ENCODE measurements at regions not wholly inside any gene's neighbourhood (a gene's known extent, or its start where the extent isn't known, plus 50 kb on each side); places are given as distances from the start of the nearest gene placed in this dataset.

- Histone ChIP-seq H3K4me1 (ENCODE audit: control insufficient read depth, insufficient read depth, low read length) (no peaks in the 10 kb centered on the region), H3K27me3 (ENCODE audit: control insufficient read depth, insufficient read depth, low read length) (no peaks in the 10 kb centered on the region), H4K5ac (ENCODE audit: low read depth, low read length) (no peak overlapping the region), H2AK5ac (ENCODE audit: low read depth, low read length) (no peak overlapping the region), H2AK9ac (replicated peaks; ENCODE audit: low read depth, low read length, poor library complexity) (no peak overlapping the region), H3K9me3 (ENCODE audit: control insufficient read depth, insufficient read depth, low read length) (0 out of 2 replicates have a peak, but pooled peaks cover 4% of the 10 kb centered on the region), H3K4me2 (ENCODE audit: low read depth, low read length) (no peak overlapping the region), H3K79me1 (ENCODE audit: low read depth in 1 of 2, low read length in 2 of 2) (no peaks in the 10 kb centered on the region), H2BK5ac (ENCODE audit: low read depth, low read length, poor library complexity, severe bottlenecking) (no peak overlapping the region), H2BK120ac (ENCODE audit: low read depth, low read length) (no peak overlapping the region), H2BK20ac (ENCODE audit: low read depth, low read length) (no peak overlapping the region), H4K8ac (ENCODE audit: low read depth in 2 of 2, low read length in 2 of 2) (no peak overlapping the region), H4K91ac (ENCODE audit: insufficient read depth, low read depth, low read length) (no peak overlapping the region), H2BK15ac (ENCODE audit: low read depth, low read length) (no peak overlapping the region), H3K18ac (ENCODE audit: low read depth, low read length) (no peak overlapping the region), H2AFZ (replicated peaks; ENCODE audit: low read length, poor library complexity) (no peak overlapping the region), H3K4me3 (ENCODE audit: insufficient read depth, low read depth, low read length) (no peak overlapping the region), H3K14ac (replicated peaks; ENCODE audit: low read depth, low read length) (no peak overlapping the region), H3K36me3 (ENCODE audit: control insufficient read depth, insufficient read depth, low read length) (no peaks in the 10 kb centered on the region), H3K4ac (ENCODE audit: low read depth, low read length) (no peak overlapping the region), H3K56ac (ENCODE audit: extremely low read depth, insufficient read depth, low read length) (no peak overlapping the region), H3K9me1 (ENCODE audit: insufficient read depth, low read length) (no peaks in the 10 kb centered on the region), H3K23ac (ENCODE audit: low read depth, low read length) (no peak overlapping the region), H4K20me1 (ENCODE audit: insufficient read depth, low read length) (no peaks in the 10 kb centered on the region), H3K9ac (ENCODE audit: low read depth, low read length) (no peak overlapping the region), H3K27ac (ENCODE audit: insufficient read depth, low read length) (no peak overlapping the region)
- WGBS, 2 experiments (ENCODE audit: extremely low coverage in 2 of 2, insufficient read length in 1 of 2): no CpG with 5 or more reads among the region's 1 CpG
- dilution Hi-C loops (cut with HindIII; ENCODE audit: low sequenced_read_pairs, unreplicated experiment): no loop called here
- BruUV-seq (replicated peaks): no TSS peak
- ATAC-seq (ENCODE audit: low read depth): no peak
- no peak for DNase-seq
- no peak for TF ChIP-seq FOS (IDR thresholded peaks at IDR 0.05; ENCODE audit: low read depth, low read length)
- TF ChIP-seq ELK1 (IDR thresholded peaks at IDR 0.05; ENCODE audit: borderline replicate concordance, low read depth, low read length): no peak
- no peak for TF ChIP-seq CEBPB (IDR thresholded peaks at IDR 0.05; ENCODE audit: low read depth, low read length)
- TF ChIP-seq NFE2L2 (IDR thresholded peaks at IDR 0.05; ENCODE audit: low read depth, low read length): no peak
- no peak for TF ChIP-seq RAD21 (IDR thresholded peaks at IDR 0.05; ENCODE audit: low read length)
- TF ChIP-seq CHD1 (IDR thresholded peaks at IDR 0.05; ENCODE audit: low read depth, low read length): no peak
- TF ChIP-seq SMC3 (IDR thresholded peaks at IDR 0.05; ENCODE audit: low read depth, low read length): no peak
- intact Hi-C loops (cut with micrococcal nuclease): no loop called here
- CTCF ChIA-PET: interaction anchor here (2.1 kb wide), 1 partner anchor 11 kb away, joined by 7 read pairs; no protein-coding TSS in a partner anchor
- POLR2A ChIA-PET (ENCODE audit: unreplicated experiment): no interaction called here
- in situ Hi-C loops (cut with MboI; ENCODE audit: low sequenced_read_pairs): no loop called here
Observed at GRCh38 chr4:12644261-12644660, 839.9 kb downstream of the RAB28 start.
